Hepatocyte (in vitro differentiated cells): ENCODE measurements at regions not wholly inside any gene's neighbourhood (a gene's known extent, or its start where the extent isn't known, plus 50 kb on each side); places are given as distances from the start of the nearest gene placed in this dataset.

ENCODE experiments used
- DNase-seq: peaks from one replicate; pipeline ENCODE4 v3.0.0-alpha.2; 2016; ENCODE audit warnings: low spot score
- H2AFZ ChIP-seq: fragments of 200-600 bp; sonication (generic); 2 replicates; pipeline ENCODE4 v1.6.0; 2016; ENCODE audit warnings: antibody characterized with exemption, mild to moderate bottlenecking
- H3K27ac ChIP-seq: fragments of 200-600 bp; sonication (generic); 2 replicates; pipeline ENCODE4 v1.5.1; 2016; ENCODE audit warnings: mild to moderate bottlenecking
- H3K27me3 ChIP-seq: fragments of 200-600 bp; sonication (generic); 2 replicates; pipeline ENCODE4 v1.6.1; 2016
- H3K36me3 ChIP-seq: fragments of 200-600 bp; sonication (generic); replicated peaks from 2 replicates; pipeline ENCODE4 v1.5.1; 2016; ENCODE audit warnings: low read depth; ENCODE audit not compliant: insufficient read depth
- H3K4me1 ChIP-seq: fragments of 200-600 bp; sonication (generic); 2 replicates; pipeline ENCODE4 v1.5.1; 2016; ENCODE audit warnings: mild to moderate bottlenecking, moderate library complexity; ENCODE audit not compliant: insufficient read depth
- H3K4me2 ChIP-seq: fragments of 200-600 bp; sonication (generic); 2 replicates; pipeline ENCODE4 v1.6.0; 2016
- H3K4me3 ChIP-seq: fragments of 200-600 bp; sonication (generic); 2 replicates; pipeline ENCODE4 v1.5.1; 2016; ENCODE audit warnings: mild to moderate bottlenecking
- H3K79me2 ChIP-seq: fragments of 200-600 bp; sonication (generic); 2 replicates; pipeline ENCODE4 v1.6.0; 2017; ENCODE audit warnings: mild to moderate bottlenecking
- H3K9me2 ChIP-seq: fragments of 200-600 bp; sonication (generic); replicated peaks from 2 replicates; pipeline ENCODE4 v1.6.0; 2017; ENCODE audit warnings: mild to moderate bottlenecking; ENCODE audit not compliant: insufficient read depth
- H3K9me3 ChIP-seq: fragments of 200-600 bp; sonication (generic); 2 replicates; pipeline ENCODE4 v1.5.1; 2016; ENCODE audit warnings: low read depth, mild to moderate bottlenecking
- H4K20me1 ChIP-seq: fragments of 200-600 bp; sonication (generic); 2 replicates; pipeline ENCODE4 v1.6.0; 2016; ENCODE audit warnings: mild to moderate bottlenecking; ENCODE audit not compliant: insufficient read depth, poor library complexity, severe bottlenecking
- CTCF ChIP-seq: fragments of 200-600 bp; sonication (generic); IDR thresholded peaks from 2 replicates; pipeline ENCODE4 v1.5.1; 2016; ENCODE audit warnings: antibody characterized with exemption, mild to moderate bottlenecking; ENCODE audit not compliant: poor library complexity
- EZH2 ChIP-seq: fragments of 200-600 bp; sonication (generic); IDR thresholded peaks from 2 replicates; pipeline ENCODE4 v1.6.1; 2016; ENCODE audit warnings: antibody characterized with exemption, mild to moderate bottlenecking, borderline replicate concordance
- EZH2phosphoT487 ChIP-seq: fragments of 200-600 bp; sonication (generic); IDR thresholded peaks from one replicate; pipeline ENCODE4 v1.6.1; 2018; ENCODE audit warnings: antibody characterized with exemption, mild to moderate bottlenecking, low read depth, moderate library complexity; ENCODE audit not compliant: unreplicated experiment, severe bottlenecking
- WGBS: methylation state at CpG from one replicate; pipeline ENCODE4 v1.1.6; 2016; ENCODE audit warnings: low lambda C conversion rate; ENCODE audit errors: missing lambda C conversion rate; 5-methylcytosine and 5-hydroxymethylcytosine counted together

GRCh38 chr18:42164556-42164955 is 209.5 kb downstream of the PIK3C3 start:
- Histone ChIP-seq H3K36me3 (no peaks in the 10 kb centered on the region), H3K4me3 (no peak overlapping the region), H4K20me1 (no peaks in the 10 kb centered on the region), H3K27me3 (no peaks in the 10 kb centered on the region), H3K27ac (no peak overlapping the region), H2AFZ (no peak overlapping the region), H3K9me3 (no peaks in the 10 kb centered on the region), H3K4me2 (no peak overlapping the region), H3K79me2 (no peaks in the 10 kb centered on the region), H3K4me1 (no peaks in the 10 kb centered on the region), H3K9me2 (no peaks in the 10 kb centered on the region)
- 90% methylated on average over 1 of the region's 1 CpG for WGBS
- no peak for TF ChIP-seq EZH2phosphoT487
- no peak for DNase-seq

GRCh38 chr18:42165922-42166513 is 211.0 kb downstream of the PIK3C3 start:
- DNase-seq, result no peak
- no peak overlapping the region for H2AFZ ChIP-seq
- no peak overlapping the region for H3K27ac ChIP-seq
- no peaks in the 10 kb centered on the region for H3K9me2 ChIP-seq
- H3K9me3 ChIP-seq, result no peaks in the 10 kb centered on the region
- H4K20me1 ChIP-seq, result no peaks in the 10 kb centered on the region
- H3K4me1 ChIP-seq, result no peaks in the 10 kb centered on the region
- H3K36me3 ChIP-seq, result no peaks in the 10 kb centered on the region
- no peaks in the 10 kb centered on the region for H3K27me3 ChIP-seq
- WGBS, result 46% methylated on average over 1 of the region's 1 CpG
- no peak overlapping the region for H3K4me2 ChIP-seq
- TF ChIP-seq EZH2 (no peak), CTCF (no peak), EZH2phosphoT487 (no peak)
- H3K79me2 ChIP-seq, result no peaks in the 10 kb centered on the region
- no peak overlapping the region for H3K4me3 ChIP-seq

- Histone ChIP-seq H4K20me1 (no peaks in the 10 kb centered on the region), H3K79me2 (no peaks in the 10 kb centered on the region), H3K9me3 (no peaks in the 10 kb centered on the region), H3K9me2 (no peaks in the 10 kb centered on the region), H3K36me3 (no peaks in the 10 kb centered on the region), H3K4me1 (no peaks in the 10 kb centered on the region), H2AFZ (no peak overlapping the region), H3K4me2 (no peak overlapping the region), H3K27ac (no peak overlapping the region), H3K4me3 (no peak overlapping the region), H3K27me3 (no peaks in the 10 kb centered on the region)
- DNase-seq, result no peak
- no peak for TF ChIP-seq EZH2phosphoT487
- TF ChIP-seq CTCF, result no peak
- TF ChIP-seq EZH2, result no peak
- 55% methylated on average over 2 of the region's 2 CpGs for WGBS
Measured at GRCh38 chr18:42168487-42168886, 213.5 kb downstream of the PIK3C3 start.

GRCh38 chr18:42168907-42169306 is 213.9 kb downstream of the PIK3C3 start:
- no peaks in the 10 kb centered on the region for H3K79me2 ChIP-seq
- H2AFZ ChIP-seq, result no peak overlapping the region
- no peaks in the 10 kb centered on the region for H3K9me3 ChIP-seq
- H3K9me2 ChIP-seq, result no peaks in the 10 kb centered on the region
- no peaks in the 10 kb centered on the region for H3K4me1 ChIP-seq
- TF ChIP-seq CTCF (no peak), EZH2 (no peak), EZH2phosphoT487 (no peak)
- H3K4me2 ChIP-seq, result no peak overlapping the region
- no peaks in the 10 kb centered on the region for H3K27me3 ChIP-seq
- no peak overlapping the region for H3K27ac ChIP-seq
- DNase-seq, result no peak
- WGBS, result 59% methylated on average over 3 of the region's 3 CpGs
- H3K36me3 ChIP-seq, result no peaks in the 10 kb centered on the region
- no peak overlapping the region for H3K4me3 ChIP-seq
- no peaks in the 10 kb centered on the region for H4K20me1 ChIP-seq
